ENCODE measurements at regions not wholly inside any gene's neighbourhood (a gene's known extent, or its start where the extent isn't known, plus 50 kb on each side); places are given as distances from the start of the nearest gene placed in this dataset.

- no peak for DNase-seq
Observed at GRCh38 chr3:44029100-44029499, 212.6 kb upstream of the TOPAZ1 start.

GRCh38 chr3:44030285-44030684 lies 211.4 kb upstream of the TOPAZ1 start:
- DNase-seq = no peak

DNA sequence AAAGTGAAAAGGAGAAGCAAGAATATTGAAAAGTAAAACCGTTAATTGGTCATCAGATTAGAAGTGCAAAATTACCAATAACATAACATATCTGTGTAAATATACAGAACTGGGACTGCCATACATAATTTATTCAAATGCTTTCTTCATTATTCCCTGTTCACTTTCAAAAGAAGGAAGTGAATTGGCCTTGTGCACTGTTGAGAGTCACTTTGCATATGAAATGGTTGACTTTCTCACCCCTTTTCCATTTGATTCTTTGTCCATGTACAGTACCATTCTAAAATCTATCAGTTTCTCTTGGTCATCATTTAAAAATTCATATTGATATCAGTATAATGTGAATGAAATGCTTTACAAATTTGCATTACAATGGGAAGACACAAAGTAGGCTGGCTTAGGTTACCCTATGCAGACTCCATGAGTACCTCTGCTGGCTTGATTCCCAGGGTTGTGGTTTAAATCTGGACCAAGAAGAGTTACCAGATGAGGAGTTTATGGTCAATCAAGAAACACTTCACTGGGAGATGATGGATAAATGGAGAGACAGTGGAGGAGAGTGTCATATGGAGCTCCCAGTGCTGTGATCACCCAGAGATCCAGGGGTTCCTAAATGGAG lies 210.9 kb upstream of the TOPAZ1 start:
- no peak for DNase-seq

- no peak for DNase-seq
Observed at GRCh38 chr3:44031387-44032380, 210.0 kb upstream of the TOPAZ1 start.

DNA sequence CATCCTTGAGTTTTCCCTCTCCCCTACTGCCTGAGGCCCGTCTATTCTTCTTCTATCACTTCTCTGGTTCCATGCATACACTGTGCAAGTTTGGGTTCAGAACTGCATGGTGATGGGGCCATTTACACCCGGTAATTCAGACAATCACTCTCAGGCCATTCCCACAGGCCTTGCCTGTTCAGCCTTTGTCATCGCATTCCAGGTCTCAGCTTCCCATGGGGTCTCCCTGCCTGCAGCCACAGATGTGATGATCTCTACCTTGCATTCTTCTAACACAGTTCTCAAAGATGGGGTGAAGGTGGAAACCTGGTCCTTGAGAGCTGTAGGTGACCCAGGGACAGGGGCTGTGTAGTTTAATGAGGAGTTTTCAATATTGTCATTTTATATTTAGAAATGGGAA lies 209.2 kb upstream of the TOPAZ1 start:
- DNase-seq = no peak

DNA sequence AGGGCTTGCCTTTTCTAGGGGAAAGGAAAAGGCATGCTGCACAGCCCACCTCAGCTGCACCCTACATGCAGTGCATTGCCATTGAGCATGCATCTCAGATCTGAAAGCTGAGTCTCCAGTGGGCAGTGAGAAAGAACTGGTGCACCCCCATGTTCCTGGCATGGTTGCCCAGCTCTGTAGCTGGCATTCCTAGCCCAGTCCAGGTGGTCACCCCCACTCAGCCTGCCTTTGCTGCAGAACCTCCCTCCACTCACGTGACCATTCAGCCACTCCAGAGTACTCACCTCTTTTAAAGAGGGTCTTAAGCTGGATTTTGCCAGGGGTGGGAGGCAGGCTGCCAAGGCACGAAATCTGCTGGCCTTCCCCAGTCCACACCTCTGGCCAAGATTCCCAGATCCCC lies 208.6 kb upstream of the TOPAZ1 start:
- DNase-seq = no peak

DNA sequence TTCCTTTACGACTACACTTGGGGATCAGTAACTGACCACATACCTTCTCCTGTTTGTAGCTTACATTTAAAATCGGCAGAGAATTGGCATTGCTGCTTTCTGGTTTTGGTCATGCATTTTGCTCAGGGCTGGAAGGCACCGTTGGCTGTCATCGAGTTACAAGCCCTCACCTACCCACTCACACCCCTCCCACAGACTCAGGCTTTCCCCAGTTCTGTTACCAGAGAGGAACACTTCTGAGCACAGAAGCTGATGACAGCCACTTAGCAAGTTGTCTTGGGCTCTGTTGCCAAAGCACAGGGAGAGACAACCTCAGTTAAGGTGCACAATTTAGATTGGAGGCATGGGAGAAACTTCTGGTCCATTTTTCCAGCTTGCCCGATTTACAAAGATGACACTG lies 204.8 kb upstream of the TOPAZ1 start:
- no peak for DNase-seq

DNA sequence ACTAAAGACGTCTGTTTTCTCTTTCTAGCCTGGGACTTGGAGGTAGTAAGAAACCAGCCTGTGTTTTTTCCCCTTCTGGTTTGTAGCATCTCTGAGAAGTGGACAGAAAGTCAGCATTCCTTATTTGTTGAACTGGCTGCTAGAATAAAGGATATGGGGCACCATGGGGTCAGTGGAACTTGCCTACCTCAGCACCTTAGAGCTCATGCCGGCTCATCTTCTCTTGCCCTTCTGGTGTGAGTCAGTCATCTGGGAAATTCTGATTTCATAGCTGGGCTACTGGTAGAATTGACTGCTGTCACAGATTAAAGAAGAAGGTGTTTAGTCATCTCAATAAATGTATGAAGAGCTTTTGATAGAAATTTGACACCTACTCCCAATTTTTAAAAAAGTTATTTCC lies 202.7 kb upstream of the TOPAZ1 start:
- DNase-seq = no peak

DNA sequence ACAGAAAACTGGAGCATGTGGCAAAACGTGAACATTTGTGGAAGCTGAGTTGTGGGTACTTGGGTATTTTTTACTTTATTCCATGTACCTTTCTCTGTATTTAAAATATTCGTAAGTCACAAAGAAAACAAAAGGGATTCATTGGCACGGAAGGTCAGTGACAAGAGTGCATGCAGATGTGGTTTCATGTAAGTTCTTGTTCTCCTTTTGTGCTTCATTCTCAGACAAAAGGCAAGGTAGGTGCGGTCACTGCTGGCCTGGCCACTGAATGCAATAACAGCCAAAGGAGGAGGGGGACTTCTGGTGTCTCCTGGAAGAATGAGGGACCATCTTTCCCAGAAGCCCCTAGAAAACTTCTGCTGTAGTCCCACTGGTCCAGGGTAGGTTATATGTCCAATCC lies 200.0 kb upstream of the TOPAZ1 start:
- no peak for DNase-seq

- no peak for DNase-seq
Observed at GRCh38 chr3:44042772-44043171, 198.9 kb upstream of the TOPAZ1 start.

GRCh38 chr3:44045476-44046275 lies 196.0 kb upstream of the TOPAZ1 start:
- no peak for DNase-seq

DNA sequence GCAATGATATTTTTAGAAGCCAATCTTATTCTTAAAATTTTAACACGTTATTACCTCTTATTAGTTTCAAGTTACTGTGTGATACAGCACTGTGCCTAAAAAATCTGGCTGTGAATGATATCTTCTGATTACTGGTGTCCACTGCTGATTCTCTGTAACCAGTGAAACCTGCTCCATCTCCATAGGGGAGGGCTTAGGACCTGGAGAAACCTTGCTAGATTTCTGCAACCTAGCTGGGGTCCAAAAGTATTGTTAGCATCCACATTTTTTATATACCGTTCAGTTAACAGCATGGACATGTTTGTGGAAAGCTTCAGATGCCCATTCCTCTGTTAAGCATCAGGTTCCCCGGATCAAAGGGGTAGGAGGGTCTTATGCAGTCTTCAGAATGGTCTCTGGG lies 193.9 kb upstream of the TOPAZ1 start:
- DNase-seq = no peak

DNA sequence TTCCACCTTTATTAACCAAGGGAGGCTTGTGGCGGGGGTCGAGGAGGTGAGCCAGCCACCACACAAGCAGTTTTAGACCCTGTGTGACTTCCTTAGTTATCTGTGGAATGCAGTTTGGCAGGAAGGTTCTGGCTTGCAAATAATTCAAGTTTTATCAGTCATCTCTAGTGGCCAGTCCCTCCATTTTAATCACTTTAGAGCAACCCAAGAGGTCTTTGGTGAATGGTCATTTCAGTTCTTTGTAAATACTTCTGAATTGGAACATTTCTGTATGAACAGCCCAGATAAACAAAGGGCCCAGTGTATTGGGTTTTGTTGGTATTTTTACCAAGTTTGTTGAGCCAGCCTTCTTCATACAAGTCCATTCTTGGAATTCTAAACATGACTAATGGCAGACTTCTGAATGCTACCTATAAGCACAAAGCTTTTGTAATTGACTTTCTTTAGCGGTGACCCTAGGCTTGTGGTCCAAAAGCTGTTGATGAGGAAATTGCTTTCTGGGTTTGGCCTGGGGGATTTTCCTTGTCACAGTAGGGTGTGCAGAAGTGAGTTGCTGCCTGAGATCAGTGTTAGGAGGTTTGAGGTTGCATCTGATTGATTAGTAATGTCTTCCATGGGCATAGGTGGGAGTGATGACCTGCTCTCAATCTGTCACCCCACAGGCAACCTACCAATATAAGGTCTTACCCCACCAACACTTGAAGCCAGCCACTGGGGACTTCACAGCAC lies 193.3 kb upstream of the TOPAZ1 start:
- no peak for DNase-seq

DNA sequence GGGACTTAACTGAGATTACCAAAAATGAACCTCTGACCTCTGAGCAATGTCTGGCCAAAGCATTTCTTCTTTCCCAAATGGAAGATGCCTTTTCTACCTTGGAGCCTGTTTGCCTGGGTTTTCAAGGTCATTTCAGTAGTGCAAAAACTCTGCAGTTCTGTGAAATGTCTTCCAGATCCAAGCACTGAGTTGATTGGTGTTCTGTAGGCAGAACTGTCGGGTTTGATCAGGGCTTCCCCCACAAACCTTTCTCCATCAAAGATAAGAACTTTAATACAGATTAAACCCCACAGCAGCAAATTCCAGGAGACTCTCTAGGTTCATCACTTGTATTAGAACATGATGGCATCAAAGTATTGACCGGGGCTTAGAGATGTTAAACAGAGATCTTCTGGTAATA lies 192.7 kb upstream of the TOPAZ1 start:
- no peak for DNase-seq

DNA sequence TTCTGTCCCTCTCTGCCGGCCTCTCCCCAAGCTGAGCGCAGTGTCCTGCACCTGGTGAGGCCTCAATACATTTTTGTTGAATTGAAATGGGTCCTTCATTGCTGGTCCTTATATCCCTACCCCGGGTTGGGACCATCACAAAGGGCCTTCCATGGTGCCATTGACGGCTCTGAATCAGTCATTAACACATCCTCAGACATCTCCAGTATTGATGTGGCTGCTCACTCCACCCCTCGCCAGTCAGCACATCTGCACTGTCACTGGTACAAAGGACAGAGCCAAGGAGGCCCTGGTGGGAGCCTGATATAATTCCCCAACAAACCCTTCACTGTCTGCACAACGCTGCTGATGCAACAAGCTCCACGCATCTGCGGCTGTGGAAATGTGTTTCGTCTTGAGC lies 191.6 kb upstream of the TOPAZ1 start:
- no peak for DNase-seq

DNA sequence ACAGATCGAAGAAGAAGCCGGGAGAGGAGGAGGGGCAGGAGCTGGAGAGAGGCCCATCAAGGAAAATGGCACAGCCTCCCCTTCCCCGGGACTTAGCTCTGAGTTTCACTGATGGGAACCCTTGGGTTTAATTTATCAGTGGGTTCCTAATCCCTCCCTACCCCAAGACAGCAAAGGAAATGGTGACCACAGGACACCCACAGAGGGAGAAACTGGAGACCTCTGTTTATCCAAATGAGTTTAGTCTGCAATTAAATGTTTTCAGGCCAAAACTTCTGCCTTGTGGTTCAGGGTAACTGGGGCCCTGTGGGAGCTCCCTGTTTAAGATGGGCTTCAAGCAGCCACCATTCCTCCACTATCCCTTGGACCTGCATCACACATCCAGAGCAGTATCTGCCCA lies 190.8 kb upstream of the TOPAZ1 start:
- no peak for DNase-seq

GRCh38 chr3:44055951-44056350 lies 185.7 kb upstream of the TOPAZ1 start:
- DNase-seq = no peak

- no peak for DNase-seq
Observed at GRCh38 chr3:44056446-44057240, 185.0 kb upstream of the TOPAZ1 start.

- DNase-seq = no peak
Observed at GRCh38 chr3:44058022-44058867, 183.4 kb upstream of the TOPAZ1 start.

GRCh38 chr3:44058868-44059203 lies 182.8 kb upstream of the TOPAZ1 start:
- DNase-seq = no peak

GRCh38 chr3:44060164-44060563 lies 181.5 kb upstream of the TOPAZ1 start:
- DNase-seq = no peak
